ENCODE measurements at regions not wholly inside any gene's neighbourhood (a gene's known extent, or its start where the extent isn't known, plus 50 kb on each side); places are given as distances from the start of the nearest gene placed in this dataset.

DNA sequence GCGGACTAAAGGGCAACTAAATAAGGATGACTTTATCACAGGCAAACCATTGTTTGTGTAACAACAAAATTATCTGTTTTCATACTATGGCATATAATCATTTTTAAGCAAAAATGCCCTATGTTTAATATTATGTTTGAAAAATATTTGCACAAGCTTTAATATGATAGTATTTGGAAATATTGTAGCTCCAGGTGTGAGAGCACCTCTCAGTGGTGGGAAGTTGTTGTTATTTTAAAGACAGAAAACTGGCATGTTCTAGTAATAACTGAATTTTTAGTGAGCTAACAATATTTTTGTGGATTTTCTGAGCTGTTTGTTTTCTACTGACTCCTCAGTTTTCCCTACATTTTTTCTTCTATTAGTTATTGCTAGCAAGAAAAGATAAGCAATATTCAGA, 578.8 kb downstream of the KCNT2 start:
- TF ChIP-seq, protein P1, sequence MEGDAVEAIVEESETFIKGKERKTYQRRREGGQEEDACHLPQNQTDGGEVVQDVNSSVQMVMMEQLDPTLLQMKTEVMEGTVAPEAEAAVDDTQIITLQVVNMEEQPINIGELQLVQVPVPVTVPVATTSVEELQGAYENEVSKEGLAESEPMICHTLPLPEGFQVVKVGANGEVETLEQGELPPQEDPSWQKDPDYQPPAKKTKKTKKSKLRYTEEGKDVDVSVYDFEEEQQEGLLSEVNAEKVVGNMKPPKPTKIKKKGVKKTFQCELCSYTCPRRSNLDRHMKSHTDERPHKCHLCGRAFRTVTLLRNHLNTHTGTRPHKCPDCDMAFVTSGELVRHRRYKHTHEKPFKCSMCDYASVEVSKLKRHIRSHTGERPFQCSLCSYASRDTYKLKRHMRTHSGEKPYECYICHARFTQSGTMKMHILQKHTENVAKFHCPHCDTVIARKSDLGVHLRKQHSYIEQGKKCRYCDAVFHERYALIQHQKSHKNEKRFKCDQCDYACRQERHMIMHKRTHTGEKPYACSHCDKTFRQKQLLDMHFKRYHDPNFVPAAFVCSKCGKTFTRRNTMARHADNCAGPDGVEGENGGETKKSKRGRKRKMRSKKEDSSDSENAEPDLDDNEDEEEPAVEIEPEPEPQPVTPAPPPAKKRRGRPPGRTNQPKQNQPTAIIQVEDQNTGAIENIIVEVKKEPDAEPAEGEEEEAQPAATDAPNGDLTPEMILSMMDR (IDR thresholded peaks at IDR 0.05 in 2 of 3, conservative IDR thresholded peaks at IDR 0.05 in 1 of 3; ENCODE audit: insufficient read depth in 2 of 3, low read depth in 1 of 3, low read length in 3 of 3) = no peak; a peak in 1 of 6 replicates
- TF ChIP-seq EZH2 (IDR thresholded peaks at IDR 0.05; ENCODE audit: borderline replicate concordance, low read depth, low read length) = no peak
- TF ChIP-seq, protein P2, sequence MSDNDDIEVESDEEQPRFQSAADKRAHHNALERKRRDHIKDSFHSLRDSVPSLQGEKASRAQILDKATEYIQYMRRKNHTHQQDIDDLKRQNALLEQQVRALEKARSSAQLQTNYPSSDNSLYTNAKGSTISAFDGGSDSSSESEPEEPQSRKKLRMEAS (CRISPR knock-in tag; IDR thresholded peaks at IDR 0.05) = no peak
- no peak for TF ChIP-seq ZNF217 (CRISPR knock-in tag; IDR thresholded peaks at IDR 0.05)
- no peak for TF ChIP-seq JUN (IDR thresholded peaks at IDR 0.05; ENCODE audit: borderline replicate concordance, low read depth, low read length)
- TF ChIP-seq JUN (CRISPR knock-in tag; IDR thresholded peaks at IDR 0.05; ENCODE audit: borderline replicate concordance) = no peak
- TF ChIP-seq, protein P3, sequence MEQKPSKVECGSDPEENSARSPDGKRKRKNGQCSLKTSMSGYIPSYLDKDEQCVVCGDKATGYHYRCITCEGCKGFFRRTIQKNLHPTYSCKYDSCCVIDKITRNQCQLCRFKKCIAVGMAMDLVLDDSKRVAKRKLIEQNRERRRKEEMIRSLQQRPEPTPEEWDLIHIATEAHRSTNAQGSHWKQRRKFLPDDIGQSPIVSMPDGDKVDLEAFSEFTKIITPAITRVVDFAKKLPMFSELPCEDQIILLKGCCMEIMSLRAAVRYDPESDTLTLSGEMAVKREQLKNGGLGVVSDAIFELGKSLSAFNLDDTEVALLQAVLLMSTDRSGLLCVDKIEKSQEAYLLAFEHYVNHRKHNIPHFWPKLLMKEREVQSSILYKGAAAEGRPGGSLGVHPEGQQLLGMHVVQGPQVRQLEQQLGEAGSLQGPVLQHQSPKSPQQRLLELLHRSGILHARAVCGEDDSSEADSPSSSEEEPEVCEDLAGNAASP (IDR thresholded peaks at IDR 0.05) = no peak
- no peak for TF ChIP-seq MAZ (CRISPR knock-in tag; conservative IDR thresholded peaks at IDR 0.05 in 1 of 2, IDR thresholded peaks at IDR 0.05 in 1 of 2)
- no peak for TF ChIP-seq POLR2AphosphoS5 (IDR thresholded peaks at IDR 0.05; ENCODE audit: control insufficient read depth, insufficient read depth, low read depth, low read length)
- no peak for TF ChIP-seq NR1H2 (CRISPR knock-in tag; IDR thresholded peaks at IDR 0.05)
- TF ChIP-seq ZNF146 (CRISPR knock-in tag; IDR thresholded peaks at IDR 0.05; ENCODE audit: unreplicated experiment) = no peak
- no peak for TF ChIP-seq KLF13 (tag; IDR thresholded peaks at IDR 0.05; ENCODE audit: borderline replicate concordance, low read depth)

All from K562 (cell line).